ENCODE measurements at regions not wholly inside any gene's neighbourhood (a gene's known extent, or its start where the extent isn't known, plus 50 kb on each side); places are given as distances from the start of the nearest gene placed in this dataset.
"Not testable (repeated sequence)": the region's sequence is repeated elsewhere in the genome, so short reads cannot be mapped to it uniquely, and the experiment has no call there.

GRCh38 chr7:411116-411515 is 108.5 kb downstream of the PDGFA start:
- not testable (repeated sequence) for H3K36me3 ChIP-seq (ENCODE audit: insufficient read depth, low read depth, low read length); H3K27me3 ChIP-seq (ENCODE audit: insufficient read depth, low read length); H3K9me3 ChIP-seq (ENCODE audit: insufficient read depth, low read depth, low read length); H3K27ac ChIP-seq (ENCODE audit: low read length); H3K4me3 ChIP-seq (ENCODE audit: low read length); H3K9ac ChIP-seq (ENCODE audit: low read depth, low read length); H3K4me1 ChIP-seq (ENCODE audit: insufficient read depth, low read length)

DNA sequence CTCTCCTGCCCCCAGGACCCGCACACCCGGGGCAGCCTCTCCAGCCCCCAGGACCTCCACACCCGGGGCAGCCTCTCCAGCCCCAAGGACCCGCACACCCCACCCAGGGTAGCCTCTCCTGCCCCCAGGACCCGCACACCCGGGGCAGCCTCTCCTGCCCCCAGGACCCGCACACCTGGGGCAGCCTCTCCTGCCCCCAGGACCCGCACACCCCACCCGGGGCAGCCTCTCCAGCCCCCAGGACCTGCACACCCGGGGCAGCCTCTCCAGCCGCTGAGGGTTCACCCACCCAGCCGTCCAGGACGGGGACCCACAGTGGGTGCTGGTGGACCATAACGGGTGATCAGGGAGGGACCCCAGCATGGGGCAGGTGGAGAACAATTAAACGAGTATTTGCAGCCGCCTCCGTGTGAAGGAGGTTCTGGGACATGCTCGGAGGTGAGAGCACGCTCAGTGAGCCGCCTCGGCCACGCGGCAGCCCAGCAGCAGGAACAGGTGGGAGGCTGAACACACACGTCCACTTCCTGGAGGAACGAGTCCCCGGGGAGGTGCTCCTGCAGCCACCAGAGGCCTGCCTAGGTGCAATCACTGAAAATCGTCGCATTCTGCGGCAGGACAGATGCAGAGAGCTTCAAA is 107.9 kb downstream of the PDGFA start:
- Histone ChIP-seq H3K27ac (ENCODE audit: low read length) (no peak overlapping the region), H3K27me3 (ENCODE audit: insufficient read depth, low read length) (no peaks in the 10 kb centered on the region), H3K4me1 (ENCODE audit: insufficient read depth, low read length) (no peaks in the 10 kb centered on the region), H3K4me3 (ENCODE audit: low read length) (no peak overlapping the region), H3K36me3 (ENCODE audit: insufficient read depth, low read depth, low read length) (no peaks in the 10 kb centered on the region), H3K9me3 (ENCODE audit: insufficient read depth, low read depth, low read length) (no peaks in the 10 kb centered on the region), H3K9ac (ENCODE audit: low read depth, low read length) (no peak overlapping the region)

GRCh38 chr7:412313-412710 is 107.3 kb downstream of the PDGFA start:
- H3K27me3 ChIP-seq (ENCODE audit: insufficient read depth, low read length), result no peaks in the 10 kb centered on the region
- H3K9me3 ChIP-seq (ENCODE audit: insufficient read depth, low read depth, low read length), result peaks cover 1% of the 10 kb centered on the region; the same call in 1 of the 2 replicates
- no peaks in the 10 kb centered on the region for H3K4me1 ChIP-seq (ENCODE audit: insufficient read depth, low read length)
- H3K36me3 ChIP-seq (ENCODE audit: insufficient read depth, low read depth, low read length), result no peaks in the 10 kb centered on the region
- no peak overlapping the region for H3K4me3 ChIP-seq (ENCODE audit: low read length)
- H3K9ac ChIP-seq (ENCODE audit: low read depth, low read length), result no peak overlapping the region
- H3K27ac ChIP-seq (ENCODE audit: low read length), result no peak overlapping the region

DNA sequence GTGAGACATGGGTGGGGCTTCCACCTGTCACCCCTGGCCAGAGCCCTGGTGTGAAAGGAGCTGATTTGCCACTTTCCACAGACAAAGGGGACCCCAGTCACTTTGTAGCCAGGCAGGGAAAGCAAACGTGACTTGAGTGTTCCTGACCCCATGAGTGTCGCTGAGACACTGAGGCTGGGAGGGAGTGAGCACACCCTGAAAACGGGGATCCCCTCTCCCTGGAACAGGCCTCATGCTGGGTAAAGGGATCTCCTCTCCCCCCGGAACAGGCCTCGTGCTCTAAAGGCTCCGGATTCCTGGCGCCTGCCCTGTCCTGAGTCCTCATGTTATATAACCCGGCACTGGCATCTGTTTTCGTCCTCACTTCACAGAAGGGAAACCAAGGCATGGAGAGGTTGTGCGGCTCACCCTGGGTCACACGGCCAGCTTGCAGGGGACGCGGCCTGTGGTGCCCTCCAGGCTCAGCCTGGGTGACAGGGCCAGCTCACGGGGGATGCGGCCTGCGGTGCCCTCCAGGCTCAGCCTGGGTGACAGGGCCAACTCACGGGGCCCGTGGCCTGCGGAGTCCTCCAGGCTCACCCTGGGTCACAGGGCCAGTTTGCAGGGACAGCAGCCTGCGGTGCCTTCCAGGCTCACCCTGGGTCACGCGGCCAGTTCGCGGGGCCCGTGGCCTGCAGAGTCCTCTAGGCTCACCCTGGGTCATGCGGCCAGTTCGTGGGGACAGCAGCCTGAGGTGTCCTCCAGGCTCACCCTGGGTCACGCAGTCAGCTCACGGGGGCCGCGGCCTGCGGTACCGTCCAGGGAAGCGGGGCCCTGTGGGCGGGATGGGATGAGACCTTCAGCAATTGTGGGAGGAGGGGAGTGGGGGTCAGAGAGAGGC is 104.7 kb downstream of the PDGFA start:
- H3K4me1 ChIP-seq (ENCODE audit: insufficient read depth, low read length), result no peaks in the 10 kb centered on the region
- H3K36me3 ChIP-seq (ENCODE audit: insufficient read depth, low read depth, low read length), result no peaks in the 10 kb centered on the region
- no peaks in the 10 kb centered on the region for H3K27me3 ChIP-seq (ENCODE audit: insufficient read depth, low read length)
- H3K27ac ChIP-seq (ENCODE audit: low read length), result no peak overlapping the region
- H3K9ac ChIP-seq (ENCODE audit: low read depth, low read length), result no peak overlapping the region
- peaks cover 12% of the 10 kb centered on the region for H3K9me3 ChIP-seq (ENCODE audit: insufficient read depth, low read depth, low read length)
- H3K4me3 ChIP-seq (ENCODE audit: low read length), result no peak overlapping the region

DNA sequence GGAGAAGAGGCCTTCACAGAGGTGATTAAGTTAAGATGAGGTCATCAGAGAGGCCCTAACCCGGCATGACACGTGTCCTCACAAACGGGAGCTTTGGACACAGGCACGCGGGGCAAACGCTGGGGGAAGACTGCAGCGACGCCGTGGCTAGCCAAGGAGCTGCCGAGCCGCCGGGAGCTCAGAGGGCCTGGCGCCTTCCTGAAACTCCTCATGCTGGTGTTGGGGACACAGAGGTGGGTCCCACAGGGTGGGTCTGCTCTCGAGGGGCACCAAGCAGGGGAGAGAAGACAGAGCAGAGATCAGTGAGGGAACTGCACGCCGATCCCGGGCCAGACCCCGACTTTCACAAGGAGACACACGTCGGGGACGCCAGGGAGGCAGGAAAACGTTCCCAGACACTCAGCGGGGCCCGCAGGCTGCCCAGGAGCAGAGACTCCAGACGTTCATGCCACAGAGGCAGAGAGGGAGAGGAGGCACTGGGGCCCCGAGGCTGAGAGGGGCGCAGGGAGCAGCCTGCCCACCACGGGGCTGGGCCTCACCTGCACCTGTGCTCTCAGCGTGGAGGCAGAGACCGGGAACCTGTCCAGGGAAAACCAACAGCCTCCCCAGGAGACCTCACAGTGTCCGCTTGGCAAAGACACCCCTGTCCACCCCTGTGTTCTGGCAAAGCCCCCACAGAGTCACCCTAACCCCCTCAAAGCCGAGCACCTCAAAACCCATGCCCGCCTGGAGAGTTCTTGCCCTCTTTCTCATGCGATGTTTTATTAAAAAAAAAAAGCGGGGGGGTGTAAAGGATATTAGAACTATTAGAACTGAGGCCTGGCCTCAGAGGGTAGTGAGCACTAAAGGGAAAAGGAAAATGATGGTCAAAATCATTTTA is 103.8 kb downstream of the PDGFA start:
- no peaks in the 10 kb centered on the region for H3K36me3 ChIP-seq (ENCODE audit: insufficient read depth, low read depth, low read length)
- no peaks in the 10 kb centered on the region for H3K4me1 ChIP-seq (ENCODE audit: insufficient read depth, low read length)
- no peak overlapping the region for H3K27ac ChIP-seq (ENCODE audit: low read length)
- peaks cover 12% of the 10 kb centered on the region for H3K9me3 ChIP-seq (ENCODE audit: insufficient read depth, low read depth, low read length)
- H3K27me3 ChIP-seq (ENCODE audit: insufficient read depth, low read length), result no peaks in the 10 kb centered on the region
- H3K4me3 ChIP-seq (ENCODE audit: low read length), result no peak overlapping the region
- no peak overlapping the region for H3K9ac ChIP-seq (ENCODE audit: low read depth, low read length)

DNA sequence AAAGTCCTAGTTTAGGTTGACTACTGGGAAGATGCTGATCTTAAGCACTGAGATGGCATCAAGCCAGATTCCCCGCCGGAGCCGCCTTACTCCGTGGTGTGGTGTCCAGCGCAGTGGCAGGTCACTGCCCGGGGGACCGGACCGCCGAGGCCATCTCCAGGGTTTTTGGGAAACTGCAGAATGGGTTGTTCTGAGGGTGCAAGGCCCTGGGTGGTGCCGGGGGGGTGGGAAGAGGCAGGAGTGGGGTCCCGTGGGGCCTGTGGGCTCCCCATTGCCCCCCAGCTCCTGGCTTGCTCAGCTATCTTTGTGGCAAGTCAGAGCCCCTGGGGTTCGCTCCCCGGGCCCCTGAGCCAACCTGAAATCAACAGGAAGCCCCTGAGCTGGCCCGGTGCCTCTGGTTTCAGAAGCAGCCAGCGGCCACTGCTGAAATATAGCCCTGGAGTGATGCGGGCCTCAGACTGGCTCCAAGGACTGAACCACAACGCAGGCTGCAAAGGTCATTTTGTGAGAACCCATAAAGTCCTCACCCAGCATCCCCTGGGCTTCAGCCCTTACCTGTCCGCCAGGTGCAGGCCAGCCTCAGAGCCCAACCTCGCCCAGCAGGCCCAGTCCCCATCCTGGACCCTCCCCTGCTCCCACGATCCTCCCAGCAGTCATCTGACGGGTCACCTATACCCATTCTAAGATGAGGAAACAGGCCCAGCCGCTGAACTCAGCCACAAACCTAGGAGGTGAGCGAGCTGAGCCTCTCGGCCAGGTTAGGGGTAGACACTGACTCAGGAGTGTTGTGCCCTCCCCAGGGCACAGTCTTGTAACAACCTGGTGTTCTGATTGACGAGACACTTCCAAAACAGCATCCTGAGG is 102.7 kb downstream of the PDGFA start:
- Histone ChIP-seq H3K27me3 (ENCODE audit: insufficient read depth, low read length) (no peaks in the 10 kb centered on the region), H3K9me3 (ENCODE audit: insufficient read depth, low read depth, low read length) (peaks cover 12% of the 10 kb centered on the region), H3K4me1 (ENCODE audit: insufficient read depth, low read length) (no peaks in the 10 kb centered on the region), H3K36me3 (ENCODE audit: insufficient read depth, low read depth, low read length) (no peaks in the 10 kb centered on the region), H3K27ac (ENCODE audit: low read length) (no peak overlapping the region), H3K4me3 (ENCODE audit: low read length) (no peak overlapping the region), H3K9ac (ENCODE audit: low read depth, low read length) (no peak overlapping the region)

- Histone ChIP-seq H3K9me3 (ENCODE audit: insufficient read depth, low read depth, low read length) (peaks cover 12% of the 10 kb centered on the region), H3K27ac (ENCODE audit: low read length) (no peak overlapping the region), H3K27me3 (ENCODE audit: insufficient read depth, low read length) (no peaks in the 10 kb centered on the region), H3K4me1 (ENCODE audit: insufficient read depth, low read length) (no peaks in the 10 kb centered on the region), H3K4me3 (ENCODE audit: low read length) (no peak overlapping the region), H3K36me3 (ENCODE audit: insufficient read depth, low read depth, low read length) (no peaks in the 10 kb centered on the region), H3K9ac (ENCODE audit: low read depth, low read length) (no peak overlapping the region)
Measured at GRCh38 chr7:417625-417889, 102.1 kb downstream of the PDGFA start.

DNA sequence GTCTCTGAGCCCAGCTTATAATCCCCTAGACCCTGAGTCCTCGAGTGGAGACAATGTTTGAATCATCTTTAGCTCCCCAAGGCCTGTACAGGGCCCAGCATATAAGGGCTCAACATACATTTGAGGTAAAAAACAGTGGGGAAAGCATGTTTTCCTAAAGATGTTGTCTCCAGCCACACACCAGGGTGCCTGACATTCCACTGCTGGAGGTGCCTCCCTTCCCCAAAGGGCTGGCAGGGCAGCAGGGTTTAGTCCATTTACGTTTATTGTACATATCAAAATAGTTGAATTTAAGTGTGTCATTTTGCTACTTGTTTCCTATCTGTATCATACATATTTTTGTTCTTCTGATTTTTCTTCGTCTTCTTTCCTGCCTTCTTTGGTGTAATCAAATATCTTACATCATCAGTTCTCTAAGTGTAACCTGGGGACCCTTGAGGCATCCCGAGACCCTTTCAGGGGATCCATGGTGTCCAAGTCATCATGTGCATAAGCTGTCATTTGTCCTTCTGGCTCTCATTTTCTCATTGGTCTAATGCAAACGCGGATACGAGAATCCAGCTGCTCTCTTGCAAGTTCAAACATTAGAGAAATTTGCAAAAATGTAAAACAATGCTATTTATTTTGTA is 101.6 kb downstream of the PDGFA start:
- Histone ChIP-seq H3K36me3 (ENCODE audit: insufficient read depth, low read depth, low read length) (no peaks in the 10 kb centered on the region), H3K9me3 (ENCODE audit: insufficient read depth, low read depth, low read length) (peaks cover 12% of the 10 kb centered on the region), H3K4me1 (ENCODE audit: insufficient read depth, low read length) (no peaks in the 10 kb centered on the region), H3K9ac (ENCODE audit: low read depth, low read length) (no peak overlapping the region), H3K27me3 (ENCODE audit: insufficient read depth, low read length) (no peaks in the 10 kb centered on the region), H3K27ac (ENCODE audit: low read length) (no peak overlapping the region), H3K4me3 (ENCODE audit: low read length) (no peak overlapping the region)

GRCh38 chr7:418636-419280 is 100.9 kb downstream of the PDGFA start:
- no peaks in the 10 kb centered on the region for H3K4me1 ChIP-seq (ENCODE audit: insufficient read depth, low read length)
- no peaks in the 10 kb centered on the region for H3K36me3 ChIP-seq (ENCODE audit: insufficient read depth, low read depth, low read length)
- no peak overlapping the region for H3K9ac ChIP-seq (ENCODE audit: low read depth, low read length)
- H3K27me3 ChIP-seq (ENCODE audit: insufficient read depth, low read length), result no peaks in the 10 kb centered on the region
- H3K9me3 ChIP-seq (ENCODE audit: insufficient read depth, low read depth, low read length), result peaks cover 12% of the 10 kb centered on the region
- H3K4me3 ChIP-seq (ENCODE audit: low read length), result no peak overlapping the region
- no peak overlapping the region for H3K27ac ChIP-seq (ENCODE audit: low read length)

DNA sequence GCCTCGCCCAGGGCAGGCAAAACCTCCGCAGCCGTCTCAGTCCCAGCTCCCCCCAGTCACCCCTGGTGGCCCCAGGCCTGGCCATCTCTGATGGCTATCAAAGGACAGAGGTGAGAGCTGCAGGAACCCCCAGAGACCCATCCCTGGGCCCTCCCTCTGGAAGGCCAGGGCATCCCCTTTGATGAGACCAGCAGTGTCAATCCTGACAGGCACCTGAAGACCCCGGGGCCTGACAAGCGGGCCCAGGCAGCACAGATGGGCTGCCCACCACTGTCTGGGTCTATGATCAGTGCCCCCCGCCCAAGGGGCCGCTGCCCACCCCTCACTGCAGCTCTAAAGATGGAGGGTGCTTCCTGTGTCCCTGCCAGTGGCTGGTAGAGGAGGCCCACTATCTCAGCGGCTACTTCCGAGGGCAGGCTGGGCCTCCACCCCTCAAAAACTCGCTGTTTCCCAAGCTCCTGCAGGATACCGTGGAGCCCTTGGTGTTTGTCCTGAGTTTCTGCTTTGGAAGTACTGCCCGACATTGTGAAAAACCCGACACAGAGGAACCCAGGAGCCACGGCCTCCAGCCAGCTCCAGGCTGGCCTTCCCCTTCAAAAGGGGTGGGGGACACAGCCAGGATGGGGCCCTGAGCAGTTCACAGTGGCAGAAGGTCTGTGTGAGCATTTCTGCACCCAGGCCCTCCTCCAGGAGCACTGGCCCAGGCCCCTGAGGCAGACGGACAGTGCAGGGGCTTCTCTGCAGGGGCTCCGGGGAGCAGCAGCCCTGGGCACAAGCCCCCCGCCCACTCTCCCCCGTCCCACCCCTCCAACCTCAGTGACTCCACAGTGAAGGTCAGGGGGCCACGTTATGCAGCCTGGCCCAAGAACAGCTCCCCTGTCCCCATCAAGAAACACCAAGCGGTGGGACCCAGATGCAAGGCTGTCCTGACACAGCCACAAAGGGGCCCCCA is 99.2 kb downstream of the PDGFA start:
- no peak overlapping the region for H3K27ac ChIP-seq (ENCODE audit: low read length)
- H3K4me3 ChIP-seq (ENCODE audit: low read length), result no peak overlapping the region
- no peaks in the 10 kb centered on the region for H3K4me1 ChIP-seq (ENCODE audit: insufficient read depth, low read length)
- H3K27me3 ChIP-seq (ENCODE audit: insufficient read depth, low read length), result no peaks in the 10 kb centered on the region
- no peak overlapping the region for H3K9ac ChIP-seq (ENCODE audit: low read depth, low read length)
- peaks cover 12% of the 10 kb centered on the region for H3K9me3 ChIP-seq (ENCODE audit: insufficient read depth, low read depth, low read length)
- no peaks in the 10 kb centered on the region for H3K36me3 ChIP-seq (ENCODE audit: insufficient read depth, low read depth, low read length)

All from iPS-20b (cell line).